SK-N-SH treated with all-trans-retinoic acid at 6 μM for 48 hours (cell line): ENCODE measurements at regions not wholly inside any gene's neighbourhood (a gene's known extent, or its start where the extent isn't known, plus 50 kb on each side); places are given as distances from the start of the nearest gene placed in this dataset.

ENCODE experiments used
- ATAC-seq: fragments of 200-7000 bp; cut with Tn5 transposase; 3 replicates; pipeline ENCODE4 v1.9.1; 2020; ENCODE audit warnings: mild to moderate bottlenecking, moderate library complexity
- ARNTL ChIP-seq: fragments of 450-650 bp; formaldehyde crosslinking; IDR thresholded peaks from 2 replicates; pipeline ENCODE4 v1.5.0; 2020; ENCODE audit warnings: low read depth, mild to moderate bottlenecking, moderate library complexity, borderline replicate concordance
- BACH2 ChIP-seq: fragments of 250-450 bp; sonication (Bioruptor Pico); IDR thresholded peaks from 2 replicates; pipeline ENCODE4 v1.9.0; 2021; ENCODE audit warnings: mild to moderate bottlenecking, borderline replicate concordance
- CSDC2 ChIP-seq: fragments of 250-450 bp; sonication (Bioruptor Pico); IDR thresholded peaks from 2 replicates; pipeline ENCODE4 v1.5.0; 2020; ENCODE audit warnings: mild to moderate bottlenecking, moderate library complexity
- GLIS3 ChIP-seq: fragments of 250-450 bp; sonication (Bioruptor Pico); IDR thresholded peaks from 2 replicates; pipeline ENCODE4 v1.5.0; 2020; ENCODE audit warnings: mild to moderate bottlenecking, moderate library complexity
- ISL1 ChIP-seq: fragments of 250-450 bp; sonication (Bioruptor Pico); IDR thresholded peaks from 2 replicates; pipeline ENCODE4 v2.1.2; 2022; ENCODE audit warnings: mild to moderate bottlenecking, moderate library complexity
- OSR1 ChIP-seq: fragments of 250-450 bp; sonication (Bioruptor Pico); IDR thresholded peaks from 2 replicates; pipeline ENCODE4 v1.8.0; 2022; ENCODE audit warnings: moderate library complexity, mild to moderate bottlenecking, inconsistent platforms
- PPARA ChIP-seq: fragments of 250-450 bp; sonication (Bioruptor Pico); IDR thresholded peaks from 2 replicates; pipeline ENCODE4 v1.5.0; 2020; ENCODE audit warnings: mild to moderate bottlenecking, borderline replicate concordance
- RARB ChIP-seq: fragments of 250-450 bp; sonication (Bioruptor Pico); IDR thresholded peaks from 2 replicates; pipeline ENCODE4 v1.8.0; 2021; ENCODE audit warnings: mild to moderate bottlenecking, moderate library complexity
- SNAI2 ChIP-seq: fragments of 250-450 bp; sonication (Bioruptor Pico); IDR thresholded peaks from 2 replicates; pipeline ENCODE4 v1.5.0; 2020; ENCODE audit warnings: mild to moderate bottlenecking, moderate library complexity
- TCF4 ChIP-seq: fragments of 250-450 bp; sonication (Bioruptor Pico); IDR thresholded peaks from 2 replicates; pipeline ENCODE4 v1.8.0; 2021; ENCODE audit warnings: mild to moderate bottlenecking, moderate library complexity, borderline replicate concordance
- TOX ChIP-seq: fragments of 250-450 bp; sonication (Bioruptor Pico); IDR thresholded peaks from 2 replicates; pipeline ENCODE4 v1.8.0; 2021; ENCODE audit warnings: mild to moderate bottlenecking, moderate library complexity, borderline replicate concordance
- ZFP3 ChIP-seq: fragments of 250-450 bp; sonication (Bioruptor Pico); IDR thresholded peaks from 2 replicates; pipeline ENCODE4 v1.5.0; 2020; ENCODE audit warnings: mild to moderate bottlenecking, moderate library complexity
- ZFP30 ChIP-seq: fragments of 450-650 bp; formaldehyde crosslinking; IDR thresholded peaks from 2 replicates; pipeline ENCODE4 v1.5.0; 2022; ENCODE audit warnings: mild to moderate bottlenecking, moderate library complexity
- ZNF565 ChIP-seq: fragments of 450-650 bp; formaldehyde crosslinking; conservative IDR thresholded peaks from 2 replicates; pipeline ENCODE4 v1.5.0; 2020; ENCODE audit warnings: low read depth, mild to moderate bottlenecking, moderate library complexity
- ZNF8 ChIP-seq: fragments of 450-650 bp; formaldehyde crosslinking; IDR thresholded peaks from 2 replicates; pipeline ENCODE4 v1.5.0; 2020; ENCODE audit warnings: mild to moderate bottlenecking, moderate library complexity
- TF ChIP-seq, protein P1 (sequence below): fragments of 250-450 bp; sonication (Bioruptor Pico); IDR thresholded peaks from 2 replicates; pipeline ENCODE4 v1.8.0; 2020; ENCODE audit warnings: mild to moderate bottlenecking, moderate library complexity, borderline replicate concordance
- TF ChIP-seq, protein P2 (sequence below): fragments of 250-450 bp; sonication (Bioruptor Pico); IDR thresholded peaks from 2 replicates; pipeline ENCODE4 v1.8.0; 2021; ENCODE audit warnings: low read depth, mild to moderate bottlenecking, moderate library complexity, borderline replicate concordance
- TF ChIP-seq, protein P3 (sequence below): fragments of 250-450 bp; sonication (Bioruptor Pico); IDR thresholded peaks from 2 replicates; pipeline ENCODE4 v1.5.0; 2020; ENCODE audit warnings: mild to moderate bottlenecking, moderate library complexity
- TF ChIP-seq, protein P4 (sequence below): fragments of 250-450 bp; sonication (Bioruptor Pico); IDR thresholded peaks from 2 replicates; pipeline ENCODE4 v1.5.1; 2020; ENCODE audit warnings: low read depth, mild to moderate bottlenecking, moderate library complexity

DNA sequence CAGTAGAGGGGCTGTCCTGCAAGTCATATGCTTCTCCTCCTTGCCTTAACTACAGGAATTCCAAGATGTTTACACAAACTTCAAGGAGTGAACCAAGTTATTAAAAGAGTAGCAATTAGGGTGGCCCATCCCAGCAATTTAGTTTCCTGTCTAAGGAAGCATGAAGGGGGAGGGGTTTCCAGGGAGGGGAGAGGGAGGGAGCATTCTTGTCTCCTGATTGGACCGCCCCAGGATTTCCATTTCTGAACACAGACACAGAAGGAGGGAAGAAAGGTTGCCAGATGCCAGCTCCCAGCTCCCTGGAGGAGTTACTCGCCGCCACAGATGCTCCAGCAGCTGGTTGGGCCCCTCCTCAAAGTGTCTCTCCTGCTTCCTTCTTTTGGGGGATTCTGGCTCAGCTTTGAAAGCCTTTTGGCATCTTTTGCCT lies 107.6 kb downstream of the TRIB2 start (continued):
- TF ChIP-seq, protein P1, sequence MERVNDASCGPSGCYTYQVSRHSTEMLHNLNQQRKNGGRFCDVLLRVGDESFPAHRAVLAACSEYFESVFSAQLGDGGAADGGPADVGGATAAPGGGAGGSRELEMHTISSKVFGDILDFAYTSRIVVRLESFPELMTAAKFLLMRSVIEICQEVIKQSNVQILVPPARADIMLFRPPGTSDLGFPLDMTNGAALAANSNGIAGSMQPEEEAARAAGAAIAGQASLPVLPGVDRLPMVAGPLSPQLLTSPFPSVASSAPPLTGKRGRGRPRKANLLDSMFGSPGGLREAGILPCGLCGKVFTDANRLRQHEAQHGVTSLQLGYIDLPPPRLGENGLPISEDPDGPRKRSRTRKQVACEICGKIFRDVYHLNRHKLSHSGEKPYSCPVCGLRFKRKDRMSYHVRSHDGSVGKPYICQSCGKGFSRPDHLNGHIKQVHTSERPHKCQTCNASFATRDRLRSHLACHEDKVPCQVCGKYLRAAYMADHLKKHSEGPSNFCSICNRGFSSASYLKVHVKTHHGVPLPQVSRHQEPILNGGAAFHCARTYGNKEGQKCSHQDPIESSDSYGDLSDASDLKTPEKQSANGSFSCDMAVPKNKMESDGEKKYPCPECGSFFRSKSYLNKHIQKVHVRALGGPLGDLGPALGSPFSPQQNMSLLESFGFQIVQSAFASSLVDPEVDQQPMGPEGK (CRISPR knock-in tag): no peak
- no peak for TF ChIP-seq TCF4 (CRISPR knock-in tag)

DNA sequence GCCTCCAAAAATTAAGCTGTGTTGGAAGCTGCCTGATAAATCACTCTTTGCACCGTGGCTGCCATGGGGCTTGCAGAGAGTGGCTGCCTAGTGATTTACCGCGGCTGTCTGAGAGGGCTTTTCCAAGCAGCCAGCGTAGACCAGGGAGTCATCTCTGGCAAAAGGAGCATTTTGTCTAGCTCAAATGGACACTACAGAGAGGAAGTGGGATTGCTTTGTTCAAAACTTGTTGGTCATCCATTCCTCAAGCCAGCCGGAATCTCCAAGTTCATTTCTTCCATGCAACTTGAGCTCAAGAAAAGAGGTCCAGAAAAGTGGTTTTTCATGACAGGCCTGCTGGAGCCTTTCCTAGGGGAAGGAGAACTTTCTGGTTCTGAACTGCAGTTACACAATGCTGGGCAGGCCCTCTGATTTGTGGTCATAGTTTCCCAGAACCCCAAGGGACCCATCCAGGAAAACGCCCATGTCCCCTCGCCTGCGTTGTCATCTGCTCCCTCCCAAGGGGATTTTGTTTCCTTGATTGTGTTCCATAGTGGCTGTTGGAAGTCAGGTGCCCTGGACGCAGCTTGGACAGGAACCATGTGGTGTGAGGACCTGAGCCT lies 108.1 kb downstream of the TRIB2 start:
- TF ChIP-seq SNAI2 (no peak), ZNF565 (CRISPR knock-in tag) (no peak), ZFP3 (no peak)
- TF ChIP-seq, protein P1 (CRISPR knock-in tag): no peak
- no peak for ATAC-seq

DNA sequence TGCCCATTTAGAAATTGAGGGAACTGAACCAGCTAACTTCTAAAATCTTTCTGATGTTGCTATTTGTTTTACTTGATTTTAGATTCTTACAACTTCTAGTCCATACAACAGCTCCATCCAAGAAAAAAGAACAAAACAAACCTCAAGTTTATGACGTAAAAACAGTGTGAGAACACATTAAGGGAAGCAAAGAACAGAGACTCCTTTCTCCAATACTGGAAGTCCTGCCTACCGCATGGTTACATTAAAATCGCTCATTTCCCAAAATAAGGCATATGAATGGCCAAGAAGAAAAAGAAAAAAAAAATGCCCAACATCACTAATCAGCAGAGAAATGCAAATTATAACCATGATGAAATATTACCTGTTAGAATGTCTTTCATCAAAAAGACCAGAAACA lies 110.0 kb downstream of the TRIB2 start:
- no peak for TF ChIP-seq OSR1
- TF ChIP-seq PPARA (CRISPR knock-in tag): no peak
- TF ChIP-seq, protein P1 (CRISPR knock-in tag): no peak
- TF ChIP-seq TOX (CRISPR knock-in tag): no peak
- TF ChIP-seq, protein P2, sequence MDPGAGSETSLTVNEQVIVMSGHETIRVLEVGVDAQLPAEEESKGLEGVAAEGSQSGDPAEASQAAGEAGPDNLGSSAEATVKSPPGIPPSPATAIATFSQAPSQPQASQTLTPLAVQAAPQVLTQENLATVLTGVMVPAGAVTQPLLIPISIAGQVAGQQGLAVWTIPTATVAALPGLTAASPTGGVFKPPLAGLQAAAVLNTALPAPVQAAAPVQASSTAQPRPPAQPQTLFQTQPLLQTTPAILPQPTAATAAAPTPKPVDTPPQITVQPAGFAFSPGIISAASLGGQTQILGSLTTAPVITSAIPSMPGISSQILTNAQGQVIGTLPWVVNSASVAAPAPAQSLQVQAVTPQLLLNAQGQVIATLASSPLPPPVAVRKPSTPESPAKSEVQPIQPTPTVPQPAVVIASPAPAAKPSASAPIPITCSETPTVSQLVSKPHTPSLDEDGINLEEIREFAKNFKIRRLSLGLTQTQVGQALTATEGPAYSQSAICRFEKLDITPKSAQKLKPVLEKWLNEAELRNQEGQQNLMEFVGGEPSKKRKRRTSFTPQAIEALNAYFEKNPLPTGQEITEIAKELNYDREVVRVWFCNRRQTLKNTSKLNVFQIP (CRISPR knock-in tag): no peak
- TF ChIP-seq CSDC2 (CRISPR knock-in tag): no peak
- no peak for TF ChIP-seq TCF4 (CRISPR knock-in tag)
- TF ChIP-seq, protein P3, sequence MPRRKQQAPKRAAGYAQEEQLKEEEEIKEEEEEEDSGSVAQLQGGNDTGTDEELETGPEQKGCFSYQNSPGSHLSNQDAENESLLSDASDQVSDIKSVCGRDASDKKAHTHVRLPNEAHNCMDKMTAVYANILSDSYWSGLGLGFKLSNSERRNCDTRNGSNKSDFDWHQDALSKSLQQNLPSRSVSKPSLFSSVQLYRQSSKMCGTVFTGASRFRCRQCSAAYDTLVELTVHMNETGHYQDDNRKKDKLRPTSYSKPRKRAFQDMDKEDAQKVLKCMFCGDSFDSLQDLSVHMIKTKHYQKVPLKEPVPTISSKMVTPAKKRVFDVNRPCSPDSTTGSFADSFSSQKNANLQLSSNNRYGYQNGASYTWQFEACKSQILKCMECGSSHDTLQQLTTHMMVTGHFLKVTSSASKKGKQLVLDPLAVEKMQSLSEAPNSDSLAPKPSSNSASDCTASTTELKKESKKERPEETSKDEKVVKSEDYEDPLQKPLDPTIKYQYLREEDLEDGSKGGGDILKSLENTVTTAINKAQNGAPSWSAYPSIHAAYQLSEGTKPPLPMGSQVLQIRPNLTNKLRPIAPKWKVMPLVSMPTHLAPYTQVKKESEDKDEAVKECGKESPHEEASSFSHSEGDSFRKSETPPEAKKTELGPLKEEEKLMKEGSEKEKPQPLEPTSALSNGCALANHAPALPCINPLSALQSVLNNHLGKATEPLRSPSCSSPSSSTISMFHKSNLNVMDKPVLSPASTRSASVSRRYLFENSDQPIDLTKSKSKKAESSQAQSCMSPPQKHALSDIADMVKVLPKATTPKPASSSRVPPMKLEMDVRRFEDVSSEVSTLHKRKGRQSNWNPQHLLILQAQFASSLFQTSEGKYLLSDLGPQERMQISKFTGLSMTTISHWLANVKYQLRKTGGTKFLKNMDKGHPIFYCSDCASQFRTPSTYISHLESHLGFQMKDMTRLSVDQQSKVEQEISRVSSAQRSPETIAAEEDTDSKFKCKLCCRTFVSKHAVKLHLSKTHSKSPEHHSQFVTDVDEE: no peak
- no peak for TF ChIP-seq SNAI2
- TF ChIP-seq ZFP30: no peak
- TF ChIP-seq ZNF8 (CRISPR knock-in tag): no peak
- TF ChIP-seq ZFP3: no peak
- no peak for ATAC-seq

DNA sequence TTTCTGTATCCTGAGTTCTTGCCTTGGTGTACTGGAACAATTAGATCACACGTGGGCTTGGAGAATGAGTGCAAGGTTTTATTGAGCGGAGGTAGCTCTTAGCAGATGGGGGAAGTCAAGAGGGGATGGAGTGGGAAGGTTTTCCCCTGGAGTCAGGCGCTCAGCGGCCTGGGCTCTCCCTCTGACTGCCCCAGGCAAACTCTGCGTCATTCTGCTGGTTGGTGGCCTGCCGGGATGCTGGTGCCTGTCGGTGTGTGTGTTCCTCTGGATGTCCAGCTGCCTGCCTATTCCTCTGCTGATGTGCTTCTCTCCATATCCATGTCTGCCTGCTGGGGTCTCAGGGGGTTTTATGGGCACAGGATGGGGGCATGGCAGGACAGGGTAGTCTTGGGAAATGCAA lies 111.0 kb downstream of the TRIB2 start:
- no peak for ATAC-seq
- TF ChIP-seq ZNF8 (CRISPR knock-in tag) (no peak), BACH2 (CRISPR knock-in tag) (no peak), TCF4 (CRISPR knock-in tag) (no peak), RARB (CRISPR knock-in tag) (no peak), SNAI2 (no peak), CSDC2 (CRISPR knock-in tag) (no peak), OSR1 (no peak), ISL1 (CRISPR knock-in tag) (no peak), ARNTL (CRISPR knock-in tag) (no peak), ZFP3 (no peak), GLIS3 (CRISPR knock-in tag) (no peak)
- TF ChIP-seq, protein P3: no peak
- TF ChIP-seq, protein P4, sequence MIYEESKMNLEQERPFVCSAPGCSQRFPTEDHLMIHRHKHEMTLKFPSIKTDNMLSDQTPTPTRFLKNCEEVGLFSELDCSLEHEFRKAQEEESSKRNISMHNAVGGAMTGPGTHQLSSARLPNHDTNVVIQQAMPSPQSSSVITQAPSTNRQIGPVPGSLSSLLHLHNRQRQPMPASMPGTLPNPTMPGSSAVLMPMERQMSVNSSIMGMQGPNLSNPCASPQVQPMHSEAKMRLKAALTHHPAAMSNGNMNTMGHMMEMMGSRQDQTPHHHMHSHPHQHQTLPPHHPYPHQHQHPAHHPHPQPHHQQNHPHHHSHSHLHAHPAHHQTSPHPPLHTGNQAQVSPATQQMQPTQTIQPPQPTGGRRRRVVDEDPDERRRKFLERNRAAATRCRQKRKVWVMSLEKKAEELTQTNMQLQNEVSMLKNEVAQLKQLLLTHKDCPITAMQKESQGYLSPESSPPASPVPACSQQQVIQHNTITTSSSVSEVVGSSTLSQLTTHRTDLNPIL (CRISPR knock-in tag): no peak
